Astrocyte of the spinal cord (primary cell): ENCODE measurements at regions not wholly inside any gene's neighbourhood (a gene's known extent, or its start where the extent isn't known, plus 50 kb on each side); places are given as distances from the start of the nearest gene placed in this dataset.

Experiments
- DNase-seq: peaks from one replicate; pipeline ENCODE4 v3.0.0; 2011; ENCODE audit warnings: low read depth, low spot score
- H3K4me3 ChIP-seq: 2 replicates; pipeline ENCODE4 v1.5.1; 2011; ENCODE audit warnings: low read depth, mild to moderate bottlenecking, low read length, moderate library complexity
- CTCF ChIP-seq: IDR thresholded peaks from 2 replicates; pipeline ENCODE4 v1.5.1; 2012; ENCODE audit warnings: low read depth, mild to moderate bottlenecking, low read length, inconsistent platforms
- in situ Hi-C: cut with HindIII; loops from 2 replicates; pipeline ENCODE4 v1.10.0; 2017; ENCODE audit warnings: low sequenced_read_pairs

DNA sequence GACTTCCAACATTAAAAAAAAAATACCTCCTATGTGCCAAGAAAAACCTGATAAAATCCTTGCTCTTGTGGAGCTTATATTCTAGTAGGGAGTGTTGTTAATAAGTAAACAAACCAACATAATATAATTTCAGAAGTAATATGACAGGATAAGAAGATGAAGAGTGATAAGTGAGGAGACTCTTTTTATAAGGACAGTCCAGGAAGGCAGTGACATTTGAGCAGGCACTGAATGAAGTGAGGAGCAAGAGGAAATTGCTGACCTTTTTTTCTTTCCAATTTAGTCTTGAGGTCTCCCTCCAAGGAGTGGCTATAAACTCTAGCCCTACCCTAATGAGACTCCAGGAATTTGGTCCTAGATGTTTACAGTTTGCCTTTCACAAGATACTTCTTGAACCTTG is 715.7 kb downstream of the SLITRK1 start:
- in situ Hi-C loops: no loop called here
- no peak for TF ChIP-seq CTCF
- no peak overlapping the region for H3K4me3 ChIP-seq
- no peak for DNase-seq

DNA sequence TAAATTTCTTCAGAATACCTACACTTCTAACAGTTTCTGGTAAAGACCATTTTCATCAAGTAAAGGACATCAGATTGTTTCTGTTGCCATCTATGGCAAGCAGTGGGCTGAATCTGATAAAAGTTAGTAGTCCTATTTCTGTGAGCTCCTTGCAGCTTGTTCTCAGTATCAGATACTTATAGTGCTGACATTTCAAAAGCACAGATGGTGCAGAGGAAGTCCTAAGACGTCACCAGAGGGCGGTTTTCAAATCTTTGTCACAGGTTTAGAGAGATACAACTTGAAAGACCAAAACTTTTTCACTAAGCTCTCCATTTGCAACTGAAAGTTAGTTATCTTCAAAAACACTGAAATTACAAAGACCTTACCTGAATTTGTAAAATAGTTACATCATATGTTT is 719.8 kb downstream of the SLITRK1 start:
- TF ChIP-seq CTCF: no peak
- H3K4me3 ChIP-seq: no peak overlapping the region
- in situ Hi-C loops: no loop called here
- DNase-seq: no peak

DNA sequence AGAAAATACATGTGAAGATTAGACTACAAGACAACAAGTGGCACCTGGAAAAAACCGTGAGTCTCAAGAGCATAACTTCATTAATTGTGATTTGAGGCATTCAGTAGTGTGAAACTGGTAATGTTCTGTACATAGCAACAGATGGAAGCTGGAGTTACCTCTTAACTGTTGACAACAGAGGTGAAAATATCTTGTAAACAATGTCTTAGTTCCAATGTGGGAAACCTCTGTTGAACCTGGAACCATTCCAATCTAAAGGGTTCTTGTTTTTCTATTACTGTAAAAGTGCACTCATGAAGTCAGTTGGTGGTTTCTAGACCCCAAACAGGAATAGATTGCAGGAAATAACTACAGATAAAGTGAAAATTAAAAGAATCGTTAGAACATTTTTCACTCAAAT is 728.4 kb downstream of the SLITRK1 start:
- no peak overlapping the region for H3K4me3 ChIP-seq
- DNase-seq: no peak
- no peak for TF ChIP-seq CTCF
- in situ Hi-C loops: no loop called here

- in situ Hi-C loops: no loop called here
- TF ChIP-seq CTCF: no peak
- DNase-seq: no peak
- H3K4me3 ChIP-seq: no peak overlapping the region
Observed at GRCh38 chr13:83151308-83151660, 731.0 kb downstream of the SLITRK1 start.

DNA sequence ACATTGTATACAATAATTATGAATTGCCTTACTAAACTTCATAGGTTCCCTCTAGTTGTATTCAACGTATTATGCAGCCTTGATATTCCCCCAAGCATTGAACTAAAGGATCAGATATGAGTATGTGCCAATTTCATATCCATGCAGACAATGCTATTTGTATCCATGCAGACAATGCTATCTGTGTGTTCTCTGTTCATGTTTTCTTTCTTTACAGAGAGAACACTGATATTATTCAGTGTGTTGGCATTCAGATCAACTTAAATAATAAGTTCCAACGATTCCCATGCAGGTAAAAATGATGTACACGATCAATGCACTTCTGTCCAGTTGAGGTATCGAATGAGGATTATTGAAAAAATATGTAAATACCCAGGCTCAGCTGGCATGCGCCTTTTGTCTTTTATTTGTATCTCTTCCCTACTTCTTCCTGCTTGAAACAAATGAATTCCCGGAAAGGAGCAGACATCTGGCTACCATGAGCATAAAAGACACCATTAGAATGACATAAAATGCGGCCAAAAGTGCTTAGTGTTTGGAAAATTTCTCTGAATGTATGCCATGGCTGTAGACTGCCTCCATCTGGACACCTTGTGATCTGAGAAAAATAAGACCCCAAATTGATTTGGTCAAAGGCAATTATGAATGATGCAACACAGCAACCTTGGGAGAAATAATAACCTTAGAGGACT is 731.5 kb downstream of the SLITRK1 start:
- DNase-seq: no peak
- in situ Hi-C loops: no loop called here
- no peak for TF ChIP-seq CTCF
- no peak overlapping the region for H3K4me3 ChIP-seq

GRCh38 chr13:83136660-83137059 is 745.6 kb downstream of the SLITRK1 start:
- DNase-seq: no peak
- no peak overlapping the region for H3K4me3 ChIP-seq
- no peak for TF ChIP-seq CTCF
- in situ Hi-C loops: no loop called here

GRCh38 chr13:83125791-83126190 is 756.5 kb downstream of the SLITRK1 start:
- in situ Hi-C loops: no loop called here
- no peak for TF ChIP-seq CTCF
- H3K4me3 ChIP-seq: no peak overlapping the region
- no peak for DNase-seq
